Left renal cortex interstitium (tissue), 4 donors: ENCODE measurements at regions not wholly inside any gene's neighbourhood (a gene's known extent, or its start where the extent isn't known, plus 50 kb on each side); places are given as distances from the start of the nearest gene placed in this dataset.

Experiments used
- DNase-seq, 4 donors: peaks; one replicate each; pipeline ENCODE4 v3.0.0-alpha.2; 2013; ENCODE audit warnings: low read depth in 4 of 4, low spot score in 2 of 4, missing footprints in 1 of 4

DNA sequence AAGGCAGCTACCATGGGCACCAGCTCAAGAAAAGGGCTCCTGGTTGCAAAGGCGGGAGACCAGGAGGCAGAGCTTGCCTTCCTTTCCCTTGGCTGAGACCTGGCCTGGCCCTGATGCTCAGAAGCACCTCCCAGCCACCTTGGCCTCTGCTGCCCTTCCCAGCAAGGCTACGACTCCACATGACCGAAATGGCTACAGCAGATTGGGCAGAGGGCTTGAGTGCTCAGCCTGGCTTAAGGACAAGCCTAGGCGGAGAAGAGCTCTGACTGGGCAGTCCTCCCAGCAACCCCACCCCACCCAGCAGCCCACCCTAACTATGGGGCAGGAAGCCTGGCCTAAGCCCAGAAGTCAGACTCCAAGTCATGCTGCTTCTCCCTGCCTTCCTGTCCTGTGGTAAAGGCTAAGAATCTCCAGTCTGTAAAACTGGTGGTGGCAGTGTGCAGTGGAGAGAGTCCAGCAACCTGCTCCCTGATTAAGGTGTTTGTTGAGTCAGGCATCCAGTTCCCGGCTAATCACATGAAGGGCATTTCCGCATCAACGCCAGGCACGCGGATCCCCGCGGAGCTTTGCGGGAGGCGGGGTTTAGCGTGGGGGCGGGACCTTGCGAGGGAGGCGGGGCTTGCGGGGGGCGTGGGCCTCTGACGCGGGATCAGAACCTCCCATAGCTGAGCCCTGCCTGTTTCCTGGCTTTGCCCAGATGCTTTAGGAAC lies 256.0 kb downstream of the BCL11A start:
- no peak for DNase-seq

DNA sequence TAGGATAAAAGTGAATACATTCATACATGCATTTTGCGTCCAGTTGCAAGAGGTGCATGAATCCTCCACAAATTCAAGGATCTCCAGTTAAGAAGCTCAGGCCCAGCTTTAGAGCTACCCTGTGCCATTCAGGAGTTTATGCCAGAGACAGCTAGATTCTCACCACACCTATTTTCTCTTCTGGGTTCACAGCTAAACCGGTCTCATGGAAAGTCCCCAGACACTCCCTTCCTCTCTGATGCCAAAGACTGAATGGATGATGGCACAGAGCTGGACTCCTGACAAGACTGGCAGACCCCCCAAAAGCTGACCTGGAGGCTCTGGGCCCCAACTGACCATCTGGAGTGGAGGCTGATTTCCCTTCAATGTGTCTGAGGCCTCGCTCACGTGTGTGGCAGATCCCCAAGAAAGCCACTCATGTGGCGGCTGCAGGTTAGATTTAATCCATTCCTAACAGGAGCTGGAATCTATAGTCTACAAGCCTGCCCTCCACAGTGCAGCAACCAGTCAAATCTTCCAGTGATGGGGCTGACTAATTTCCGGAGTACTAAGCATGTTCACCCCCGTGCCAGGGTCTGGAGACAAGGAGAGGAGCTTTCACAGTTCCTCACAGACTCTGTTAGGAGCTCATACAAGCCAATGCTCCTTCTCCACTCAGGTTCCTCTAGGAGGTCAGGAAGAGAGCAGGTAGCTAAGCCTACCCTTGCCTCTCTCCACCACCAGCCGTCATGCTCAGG lies 257.1 kb downstream of the BCL11A start:
- DNase-seq: no peak

GRCh38 chr2:60295636-60295962 lies 257.9 kb downstream of the BCL11A start:
- no peak for DNase-seq

- no peak for DNase-seq
These were observed 258.4 kb downstream of the BCL11A start for GRCh38 chr2:60294901-60295635.

DNA sequence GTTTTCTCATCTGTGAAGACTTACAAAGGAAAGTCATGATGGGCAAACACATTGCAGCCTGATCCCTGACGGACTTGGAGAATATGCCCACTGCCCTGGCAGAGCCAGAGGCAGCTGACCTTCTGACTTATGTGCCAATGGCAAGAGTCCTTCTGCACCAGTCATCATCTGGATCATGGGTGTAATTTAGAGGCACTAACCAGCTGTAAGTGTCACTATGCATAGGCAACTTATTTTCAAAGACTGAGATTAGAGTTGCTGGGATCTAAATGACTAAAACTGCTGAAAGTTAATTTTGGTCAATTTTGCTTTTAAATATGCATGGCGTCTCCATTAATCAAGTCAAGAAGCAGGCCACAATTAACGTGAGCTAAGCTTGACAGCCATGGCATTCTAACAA lies 261.2 kb downstream of the BCL11A start:
- no peak for DNase-seq

GRCh38 chr2:60290509-60290908 lies 262.9 kb downstream of the BCL11A start:
- no peak for DNase-seq

DNA sequence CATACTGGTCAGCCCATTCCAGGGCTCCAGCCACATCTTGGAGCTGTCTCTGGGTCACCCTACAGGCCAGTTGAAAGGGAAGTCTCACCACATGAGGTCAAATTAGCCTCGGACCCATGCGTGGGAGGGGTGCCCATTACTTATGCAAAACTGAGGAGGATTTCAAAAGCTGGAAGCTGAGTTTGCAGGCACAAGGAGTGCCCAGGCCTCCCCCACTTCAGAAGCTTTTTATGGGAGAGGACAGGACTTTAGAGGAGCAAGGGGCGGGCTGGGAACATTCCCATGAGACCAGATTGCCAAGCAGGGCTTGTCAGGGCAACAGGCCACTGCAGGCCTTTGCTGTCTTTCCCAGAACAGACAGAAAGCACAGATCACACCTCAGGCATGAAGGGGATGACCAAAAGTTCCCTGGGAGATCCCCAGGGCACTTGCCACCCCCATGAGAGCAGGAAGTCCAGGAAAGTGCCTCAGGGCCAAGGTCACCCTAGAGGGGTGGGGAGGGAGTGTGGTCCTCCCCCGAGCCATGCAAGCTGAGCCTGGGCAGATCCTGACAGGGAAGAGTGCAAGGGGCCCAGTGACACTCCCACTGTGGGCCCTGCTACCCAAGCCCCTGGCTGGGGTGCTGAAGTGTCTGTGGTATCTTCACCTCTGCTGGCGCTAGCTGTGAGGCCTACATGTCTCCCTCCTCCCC lies 267.7 kb downstream of the BCL11A start:
- DNase-seq: no peak

GRCh38 chr2:60283626-60284025 lies 269.8 kb downstream of the BCL11A start:
- no peak for DNase-seq

DNA sequence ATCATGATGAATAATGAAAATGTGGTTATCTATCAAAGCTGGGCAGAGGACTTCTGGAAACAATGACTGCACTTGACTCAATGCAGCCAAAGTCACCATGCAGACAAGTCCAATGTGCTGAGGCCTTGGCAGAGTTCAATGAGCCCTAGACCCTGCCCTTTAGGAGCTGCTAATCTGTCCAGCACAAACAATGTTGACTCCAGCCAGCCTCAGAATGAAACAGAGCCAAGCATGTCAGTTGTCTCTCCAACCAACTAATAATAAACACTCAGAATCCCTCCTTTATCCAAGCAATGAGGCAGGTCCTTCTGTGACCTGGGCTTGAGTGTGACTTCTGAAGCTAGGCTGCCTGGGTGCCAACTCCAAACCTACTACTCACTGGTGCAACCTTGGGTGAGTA lies 270.6 kb downstream of the BCL11A start:
- DNase-seq: no peak

GRCh38 chr2:60281730-60282129 lies 271.7 kb downstream of the BCL11A start:
- DNase-seq: no peak

DNA sequence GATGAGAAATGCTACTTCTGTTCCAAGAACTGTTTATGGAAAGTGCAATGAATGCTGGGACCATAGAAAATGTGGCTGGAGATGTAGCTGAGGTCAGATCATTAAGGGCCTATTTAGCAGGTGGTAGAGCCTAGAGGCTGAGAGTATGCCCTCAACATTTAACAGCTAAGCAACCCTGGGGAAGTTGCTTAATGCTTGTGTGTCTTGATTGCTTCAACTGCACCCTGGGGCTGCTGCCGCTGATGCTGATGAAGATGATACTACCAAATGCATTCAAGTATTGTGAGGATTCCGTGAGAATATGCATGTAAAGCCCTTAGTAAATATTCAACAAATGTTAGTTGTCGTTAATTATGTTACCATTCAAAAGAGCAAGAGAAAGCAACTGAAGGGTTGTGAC lies 273.2 kb downstream of the BCL11A start:
- no peak for DNase-seq

GRCh38 chr2:60278906-60279305 lies 274.5 kb downstream of the BCL11A start:
- no peak for DNase-seq

- no peak for DNase-seq
These were observed 277.5 kb downstream of the BCL11A start for GRCh38 chr2:60275958-60276357.

DNA sequence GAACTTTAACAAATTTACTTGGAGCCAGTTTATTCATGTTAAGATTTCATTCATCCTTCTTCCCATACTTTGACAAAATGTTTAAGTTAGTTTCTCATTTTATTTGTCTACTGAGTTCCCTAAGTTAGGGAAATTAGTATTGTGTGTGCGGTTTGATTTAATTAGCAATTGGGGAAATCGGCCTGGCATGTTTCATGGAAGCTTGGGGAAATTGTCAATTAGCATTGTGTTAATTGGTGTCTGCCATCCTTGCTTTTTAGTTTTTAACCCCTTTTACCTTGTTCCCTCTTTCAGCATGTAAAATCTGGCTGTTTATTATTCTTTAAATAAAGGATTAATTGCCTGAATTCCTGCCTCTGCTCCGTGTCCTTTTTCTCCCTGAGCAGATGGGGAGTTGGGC lies 279.6 kb downstream of the BCL11A start:
- no peak for DNase-seq

DNA sequence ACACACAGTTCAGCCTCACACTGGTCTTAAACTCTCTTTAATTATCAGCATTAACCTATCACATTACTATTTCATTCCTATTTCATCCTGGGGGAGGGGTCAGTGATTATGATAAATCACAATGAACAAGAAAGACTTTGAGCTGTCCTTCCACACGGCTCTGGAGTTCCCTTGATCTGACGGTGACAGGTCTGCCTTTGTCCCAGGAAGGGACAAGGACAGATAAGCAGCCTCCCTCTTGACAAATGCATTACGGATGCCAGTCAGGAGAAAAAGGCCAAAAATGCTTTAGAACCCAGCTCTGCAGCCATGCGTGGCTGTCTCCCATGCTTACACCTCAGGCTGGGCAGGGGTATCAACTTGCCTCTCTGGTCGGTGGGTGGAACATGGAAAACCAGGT lies 281.7 kb downstream of the BCL11A start:
- DNase-seq: no peak

DNA sequence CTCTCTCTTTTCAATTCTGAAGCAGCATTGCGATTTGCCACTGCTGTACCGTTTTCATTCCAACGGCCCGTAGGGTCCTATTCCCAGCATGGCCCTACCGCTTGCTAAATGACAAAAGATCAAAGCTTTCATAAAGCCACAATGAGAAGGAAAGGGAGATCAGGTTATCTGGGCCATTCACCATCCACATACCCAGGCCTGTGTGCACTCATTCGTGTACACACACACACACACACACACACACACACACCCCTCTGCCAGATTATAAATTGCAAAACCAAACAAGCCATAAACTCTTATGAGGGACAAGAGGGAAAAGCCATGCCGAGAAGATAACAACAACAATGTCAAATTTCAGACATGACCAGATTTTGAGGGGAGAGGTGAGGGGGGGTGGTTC lies 282.3 kb downstream of the BCL11A start:
- no peak for DNase-seq

DNA sequence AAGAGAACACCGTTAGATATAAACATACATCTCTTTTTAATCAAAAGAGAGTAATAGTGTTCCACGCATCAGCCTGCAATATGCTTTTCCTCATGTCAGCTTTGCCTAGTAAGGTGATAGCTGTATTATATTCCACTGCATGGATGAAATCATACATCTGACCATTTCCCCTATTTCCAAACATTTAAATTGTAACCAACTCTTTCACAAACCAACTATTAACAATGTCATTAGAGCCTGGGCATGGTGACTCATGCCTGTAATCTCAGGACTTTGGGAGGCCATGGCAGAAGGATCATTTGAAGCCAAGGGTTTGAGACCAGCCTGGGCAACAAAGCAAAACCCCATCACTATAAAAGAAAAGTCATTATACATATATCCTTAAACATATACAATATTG lies 284.8 kb downstream of the BCL11A start:
- DNase-seq: no peak

DNA sequence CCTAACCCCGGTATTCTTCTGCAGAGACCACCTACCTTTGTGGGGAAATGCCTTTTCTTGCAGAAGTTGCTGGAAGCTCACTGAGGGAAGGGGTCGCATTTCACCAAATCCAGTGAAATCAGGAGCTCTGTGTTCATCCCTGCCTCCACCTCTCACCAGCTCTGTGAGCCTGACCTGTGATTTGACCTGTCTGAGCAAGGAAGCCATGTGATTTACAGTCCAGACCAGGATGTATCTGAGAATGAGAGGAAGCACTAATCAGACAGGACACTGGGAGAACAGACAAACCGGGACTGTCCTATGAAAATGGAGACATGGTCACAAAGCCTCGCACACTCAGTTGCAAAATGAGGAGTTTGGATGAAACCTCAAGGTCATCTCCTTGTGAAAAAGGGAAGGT lies 285.4 kb downstream of the BCL11A start:
- no peak for DNase-seq

- no peak for DNase-seq
These were observed 286.3 kb downstream of the BCL11A start for GRCh38 chr2:60267122-60267521.

DNA sequence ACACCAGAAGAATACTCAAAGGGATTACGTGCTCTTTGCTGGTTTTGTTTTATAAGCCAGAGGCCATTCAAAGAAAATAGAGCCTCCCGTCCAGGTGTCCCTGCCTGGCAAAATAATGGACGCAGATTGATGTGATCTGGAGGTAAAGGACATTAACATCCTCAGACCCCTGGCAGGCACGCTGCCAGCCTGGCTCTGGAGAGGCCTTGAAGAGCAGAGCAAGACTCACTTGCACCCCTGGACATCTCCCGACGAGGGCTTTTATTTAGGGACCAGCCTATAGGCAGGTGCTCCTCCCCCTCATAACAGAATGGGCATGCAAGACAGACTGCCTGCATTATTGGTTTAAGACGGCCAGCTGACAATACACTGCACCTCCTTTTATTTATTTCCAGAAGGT lies 291.3 kb downstream of the BCL11A start:
- DNase-seq: no peak

- no peak for DNase-seq
These were observed 292.7 kb downstream of the BCL11A start for GRCh38 chr2:60260639-60261296.
